ENCODE measurements at regions not wholly inside any gene's neighbourhood (a gene's known extent, or its start where the extent isn't known, plus 50 kb on each side); places are given as distances from the start of the nearest gene placed in this dataset.

GRCh38 chrX:10390187-10390586 is 230.2 kb downstream of the MID1 start:
- TF ChIP-seq EZH2 (IDR thresholded peaks at IDR 0.05; ENCODE audit: insufficient read depth, poor library complexity, severe bottlenecking): no peak
- TF ChIP-seq EZH2phosphoT487 (IDR thresholded peaks at IDR 0.05; ENCODE audit: insufficient read depth, low read depth): no peak

Data from GM23248 (cell line).